OCI-LY3 (cell line): ENCODE measurements at regions not wholly inside any gene's neighbourhood (a gene's known extent, or its start where the extent isn't known, plus 50 kb on each side); places are given as distances from the start of the nearest gene placed in this dataset.

Source experiments
- EZH2phosphoT487 ChIP-seq: fragments of 200-600 bp; shearing (Covaris generic); IDR thresholded peaks from 2 replicates; pipeline ENCODE4 v1.6.1; 2018; ENCODE audit warnings: antibody characterized with exemption, mixed run types, low read depth
- TF ChIP-seq, protein P1 (sequence below): fragments of 200-600, 300-600 bp; sonication (generic); IDR thresholded peaks from 2 replicates; pipeline ENCODE4 v1.5.1; 2014; ENCODE audit warnings: antibody characterized with exemption, low read length, low read depth

DNA sequence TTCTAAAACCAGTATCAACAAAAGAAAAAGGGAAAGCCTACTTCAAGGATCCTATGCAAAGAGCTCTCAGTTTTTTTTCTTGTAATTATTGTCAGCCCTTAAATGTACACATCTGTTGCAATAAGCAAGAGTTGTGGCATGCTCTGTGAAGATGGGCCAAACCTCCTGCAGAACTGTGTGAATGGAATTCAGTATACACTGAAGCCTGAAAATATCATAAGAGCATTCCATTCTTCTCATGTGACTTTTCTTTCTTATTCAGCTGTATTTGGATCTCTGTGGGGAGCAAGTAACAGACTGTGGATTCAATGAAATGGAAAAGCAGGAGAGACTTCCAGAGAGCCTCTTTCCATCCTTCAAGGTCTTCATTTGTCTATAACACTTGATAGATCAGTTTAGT lies 130.7 kb downstream of the SAMD9 start:
- TF ChIP-seq, protein P1, sequence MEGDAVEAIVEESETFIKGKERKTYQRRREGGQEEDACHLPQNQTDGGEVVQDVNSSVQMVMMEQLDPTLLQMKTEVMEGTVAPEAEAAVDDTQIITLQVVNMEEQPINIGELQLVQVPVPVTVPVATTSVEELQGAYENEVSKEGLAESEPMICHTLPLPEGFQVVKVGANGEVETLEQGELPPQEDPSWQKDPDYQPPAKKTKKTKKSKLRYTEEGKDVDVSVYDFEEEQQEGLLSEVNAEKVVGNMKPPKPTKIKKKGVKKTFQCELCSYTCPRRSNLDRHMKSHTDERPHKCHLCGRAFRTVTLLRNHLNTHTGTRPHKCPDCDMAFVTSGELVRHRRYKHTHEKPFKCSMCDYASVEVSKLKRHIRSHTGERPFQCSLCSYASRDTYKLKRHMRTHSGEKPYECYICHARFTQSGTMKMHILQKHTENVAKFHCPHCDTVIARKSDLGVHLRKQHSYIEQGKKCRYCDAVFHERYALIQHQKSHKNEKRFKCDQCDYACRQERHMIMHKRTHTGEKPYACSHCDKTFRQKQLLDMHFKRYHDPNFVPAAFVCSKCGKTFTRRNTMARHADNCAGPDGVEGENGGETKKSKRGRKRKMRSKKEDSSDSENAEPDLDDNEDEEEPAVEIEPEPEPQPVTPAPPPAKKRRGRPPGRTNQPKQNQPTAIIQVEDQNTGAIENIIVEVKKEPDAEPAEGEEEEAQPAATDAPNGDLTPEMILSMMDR, result no peak
- no peak for TF ChIP-seq EZH2phosphoT487
